ENCODE measurements at regions not wholly inside any gene's neighbourhood (a gene's known extent, or its start where the extent isn't known, plus 50 kb on each side); places are given as distances from the start of the nearest gene placed in this dataset.

DNA sequence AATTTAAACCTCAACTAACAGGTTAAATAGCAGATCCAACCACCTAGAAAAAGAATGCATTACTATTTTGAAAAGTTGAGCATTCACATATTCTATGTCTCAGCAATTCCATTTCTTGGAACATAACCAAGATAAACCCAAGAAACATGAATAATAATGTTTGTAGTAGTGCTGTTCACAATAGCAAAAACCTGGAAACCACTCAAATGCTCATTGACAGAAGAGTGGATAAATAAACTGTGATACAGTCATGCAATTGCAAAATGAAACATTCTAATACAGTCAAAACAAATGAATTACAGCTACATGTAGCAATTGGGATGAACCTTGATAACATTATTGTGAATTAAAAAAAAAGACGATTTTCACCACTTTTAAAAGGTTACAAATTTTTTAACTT is 162.8 kb upstream of the TMEM45B start:
- Histone ChIP-seq H3K9me3 (replicated peaks; ENCODE audit: control insufficient read depth, low read depth, low read length) (peaks cover 15% of the 10 kb centered on the region), H3K4me1 (ENCODE audit: control insufficient read depth, insufficient read depth, low read length) (peaks cover 3% of the 10 kb centered on the region), H3K27ac (ENCODE audit: low read length) (no peak overlapping the region), H3K4me3 (ENCODE audit: low read length) (no peak overlapping the region), H3K27me3 (ENCODE audit: control insufficient read depth, insufficient read depth, low read length) (no peaks in the 10 kb centered on the region), H3K36me3 (ENCODE audit: control insufficient read depth, insufficient read depth, low read length) (no peaks in the 10 kb centered on the region)
- WGBS (ENCODE audit: insufficient coverage) = no CpG with 5 or more reads among the region's 1 CpG
- peak; percentile 7 for DNase-seq

DNA sequence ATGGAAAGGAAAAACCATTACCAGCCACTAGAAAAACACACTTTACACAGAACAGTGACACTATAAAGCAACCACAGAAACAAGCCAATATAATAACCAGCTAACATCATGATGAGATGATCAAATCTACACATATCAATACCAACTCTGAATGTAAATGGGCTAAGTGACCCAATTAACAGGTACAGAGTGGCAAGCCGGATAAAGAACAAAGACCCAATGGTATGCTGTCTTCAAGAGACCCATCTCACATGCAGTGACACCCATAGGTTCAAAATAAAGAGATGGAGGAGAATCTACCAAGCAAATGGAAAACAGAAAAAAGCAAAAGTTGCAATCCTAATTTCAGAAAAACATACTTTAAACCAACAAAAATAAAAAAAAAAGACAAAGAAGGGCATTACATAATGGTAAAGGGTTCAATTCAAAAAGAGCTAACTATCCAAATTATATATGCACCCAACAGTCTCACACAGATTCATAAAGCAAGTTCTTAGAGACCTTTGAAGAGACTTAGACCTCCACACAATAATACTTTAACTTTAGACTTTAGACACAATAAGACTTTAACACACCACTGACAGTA is 160.3 kb upstream of the TMEM45B start:
- no CpG with 5 or more reads among the region's 1 CpG for WGBS (ENCODE audit: insufficient coverage)
- no peak overlapping the region for H3K27ac ChIP-seq (ENCODE audit: low read length)
- H3K27me3 ChIP-seq (ENCODE audit: control insufficient read depth, insufficient read depth, low read length) = no peaks in the 10 kb centered on the region
- H3K4me3 ChIP-seq (ENCODE audit: low read length) = no peak overlapping the region
- H3K9me3 ChIP-seq (replicated peaks; ENCODE audit: control insufficient read depth, low read depth, low read length) = peaks cover 15% of the 10 kb centered on the region
- DNase-seq = no peak
- H3K36me3 ChIP-seq (ENCODE audit: control insufficient read depth, insufficient read depth, low read length) = no peaks in the 10 kb centered on the region
- peaks cover 11% of the 10 kb centered on the region for H3K4me1 ChIP-seq (ENCODE audit: control insufficient read depth, insufficient read depth, low read length)

DNA sequence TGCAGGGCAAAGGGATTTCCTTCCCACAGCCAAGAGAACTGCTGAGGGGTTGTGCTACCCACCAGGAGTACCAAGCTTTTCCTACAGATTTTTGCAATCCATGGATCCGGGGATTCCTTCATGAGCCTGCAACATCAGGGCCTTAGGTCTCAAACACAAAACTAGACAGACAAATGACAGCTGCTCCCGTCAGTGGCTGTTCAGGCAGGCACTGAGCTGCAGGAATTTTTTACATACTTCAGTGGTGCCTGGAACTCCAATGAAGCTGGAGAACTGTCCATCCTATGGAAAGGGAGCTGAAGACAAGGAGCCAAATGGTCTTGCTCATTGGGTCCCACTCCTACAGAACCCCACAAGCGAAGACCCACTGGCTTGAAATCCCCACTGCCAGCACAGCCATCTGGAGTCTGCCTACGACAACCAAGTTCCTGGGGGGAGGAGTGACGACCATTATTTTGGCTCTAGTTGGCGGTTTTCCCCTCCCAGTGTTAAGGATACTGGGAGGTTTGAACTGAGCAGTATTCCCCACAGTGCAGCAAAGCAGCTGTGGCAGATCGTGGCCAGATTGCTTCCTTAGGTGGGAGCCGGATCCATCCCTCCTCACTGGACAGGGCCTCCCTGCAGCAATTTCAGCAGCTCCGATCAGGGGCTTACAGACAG is 157.7 kb upstream of the TMEM45B start:
- H3K4me1 ChIP-seq (ENCODE audit: control insufficient read depth, insufficient read depth, low read length) = peaks cover 11% of the 10 kb centered on the region
- no peaks in the 10 kb centered on the region for H3K36me3 ChIP-seq (ENCODE audit: control insufficient read depth, insufficient read depth, low read length)
- DNase-seq = peak; percentile 36
- H3K27ac ChIP-seq (ENCODE audit: low read length) = no peak overlapping the region
- H3K4me3 ChIP-seq (ENCODE audit: low read length) = no peak overlapping the region
- no peaks in the 10 kb centered on the region for H3K27me3 ChIP-seq (ENCODE audit: control insufficient read depth, insufficient read depth, low read length)
- WGBS (ENCODE audit: insufficient coverage) = 32% methylated on average over 5 of the region's 9 CpGs
- H3K9me3 ChIP-seq (replicated peaks; ENCODE audit: control insufficient read depth, low read depth, low read length) = peaks cover 15% of the 10 kb centered on the region

DNA sequence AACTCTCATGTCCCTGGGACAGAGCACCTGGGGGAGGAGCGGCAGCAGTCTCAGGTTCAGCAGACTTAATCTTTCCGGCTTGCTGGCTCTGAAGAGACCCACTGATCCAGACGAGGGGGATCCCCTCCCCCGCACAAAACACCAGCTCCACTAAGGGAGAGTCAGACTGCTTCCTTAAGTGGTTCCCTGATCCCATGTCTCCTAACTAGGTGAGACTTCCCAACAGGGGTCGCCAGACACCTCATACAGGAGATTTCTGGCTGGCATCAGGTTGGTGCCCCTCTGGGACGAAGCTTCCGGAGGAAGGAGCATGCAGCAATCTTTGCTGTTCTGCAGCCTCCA is 157.2 kb upstream of the TMEM45B start:
- Histone ChIP-seq H3K4me1 (ENCODE audit: control insufficient read depth, insufficient read depth, low read length) (peaks cover 11% of the 10 kb centered on the region), H3K27ac (ENCODE audit: low read length) (no peak overlapping the region), H3K4me3 (ENCODE audit: low read length) (no peak overlapping the region), H3K27me3 (ENCODE audit: control insufficient read depth, insufficient read depth, low read length) (no peaks in the 10 kb centered on the region), H3K36me3 (ENCODE audit: control insufficient read depth, insufficient read depth, low read length) (no peaks in the 10 kb centered on the region), H3K9me3 (replicated peaks; ENCODE audit: control insufficient read depth, low read depth, low read length) (peaks cover 15% of the 10 kb centered on the region)
- peak; percentile 4 for DNase-seq
- 29% methylated on average over 4 of the region's 7 CpGs for WGBS (ENCODE audit: insufficient coverage)

DNA sequence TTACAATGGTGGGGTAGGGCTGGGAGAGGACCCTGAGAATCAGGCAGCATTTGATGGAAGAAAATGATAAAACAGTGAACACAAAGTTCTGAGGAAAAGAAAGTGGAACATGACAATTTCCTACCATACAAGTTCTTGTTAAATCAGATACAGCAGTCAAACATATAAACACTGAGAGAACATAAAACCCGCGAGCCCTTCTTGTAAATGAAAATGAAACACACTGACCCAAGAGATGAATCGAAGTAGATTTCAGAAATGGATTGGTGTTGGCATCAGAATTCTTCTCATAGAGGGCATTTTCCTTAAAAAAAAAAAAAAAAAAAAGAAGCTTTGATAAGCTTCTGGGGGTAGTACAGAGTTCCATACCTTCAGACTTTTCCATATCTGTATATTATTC is 134.7 kb upstream of the TMEM45B start:
- WGBS (ENCODE audit: insufficient coverage) = no CpG with 5 or more reads among the region's 3 CpGs
- H3K9me3 ChIP-seq (replicated peaks; ENCODE audit: control insufficient read depth, low read depth, low read length) = no peaks in the 10 kb centered on the region

DNA sequence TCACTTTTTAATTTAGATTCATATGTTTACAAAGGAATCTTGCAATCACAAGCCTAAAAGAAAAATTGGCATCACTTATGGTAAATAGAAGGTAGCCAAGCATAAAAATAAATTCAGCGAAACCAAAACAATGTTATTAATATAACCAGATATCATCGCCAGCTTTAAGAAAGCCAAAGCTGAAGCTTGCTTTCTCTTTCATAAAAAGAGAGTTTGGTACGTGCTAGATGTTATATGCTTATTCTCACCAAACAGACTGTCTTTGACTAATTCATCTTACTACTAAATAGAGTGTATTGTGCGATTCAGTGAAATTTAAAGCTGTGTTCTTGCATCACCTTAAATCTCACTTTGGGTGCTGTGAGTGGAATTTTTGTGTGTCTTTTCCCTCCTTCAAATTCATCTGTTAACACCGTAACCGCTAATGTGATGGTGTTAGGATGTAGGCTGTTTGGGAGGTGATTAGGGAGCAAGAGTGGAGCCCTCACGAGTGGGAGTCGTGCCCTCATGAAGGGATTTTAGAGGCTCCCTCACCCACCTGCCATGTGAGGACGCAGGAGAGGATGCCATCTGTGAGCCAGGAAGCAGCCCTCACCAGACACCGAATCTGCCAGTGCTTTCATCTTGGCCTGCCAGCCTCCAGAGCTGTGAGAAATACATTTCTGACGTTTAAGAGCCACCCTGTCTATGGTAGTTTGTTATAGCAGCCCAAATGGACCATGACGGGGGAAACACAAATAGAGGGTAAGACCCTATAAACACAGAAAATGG is 134.1 kb upstream of the TMEM45B start:
- no peaks in the 10 kb centered on the region for H3K9me3 ChIP-seq (replicated peaks; ENCODE audit: control insufficient read depth, low read depth, low read length)
- H3K27ac ChIP-seq (ENCODE audit: low read length) = no peak overlapping the region
- WGBS (ENCODE audit: insufficient coverage) = 77% methylated on average over 5 of the region's 12 CpGs
- H3K4me1 ChIP-seq (ENCODE audit: control insufficient read depth, insufficient read depth, low read length) = no peaks in the 10 kb centered on the region
- H3K36me3 ChIP-seq (ENCODE audit: control insufficient read depth, insufficient read depth, low read length) = no peaks in the 10 kb centered on the region
- no peaks in the 10 kb centered on the region for H3K27me3 ChIP-seq (ENCODE audit: control insufficient read depth, insufficient read depth, low read length)
- no peak overlapping the region for H3K4me3 ChIP-seq (ENCODE audit: low read length)
- DNase-seq = no peak

More for the DNA sequence above, 134.7 kb upstream of the TMEM45B start:
- DNase-seq = no peak
- H3K4me1 ChIP-seq (ENCODE audit: control insufficient read depth, insufficient read depth, low read length) = no peaks in the 10 kb centered on the region
- H3K27ac ChIP-seq (ENCODE audit: low read length) = no peak overlapping the region
- H3K36me3 ChIP-seq (ENCODE audit: control insufficient read depth, insufficient read depth, low read length) = no peaks in the 10 kb centered on the region
- H3K27me3 ChIP-seq (ENCODE audit: control insufficient read depth, insufficient read depth, low read length) = no peaks in the 10 kb centered on the region
- H3K4me3 ChIP-seq (ENCODE audit: low read length) = no peak overlapping the region

DNA sequence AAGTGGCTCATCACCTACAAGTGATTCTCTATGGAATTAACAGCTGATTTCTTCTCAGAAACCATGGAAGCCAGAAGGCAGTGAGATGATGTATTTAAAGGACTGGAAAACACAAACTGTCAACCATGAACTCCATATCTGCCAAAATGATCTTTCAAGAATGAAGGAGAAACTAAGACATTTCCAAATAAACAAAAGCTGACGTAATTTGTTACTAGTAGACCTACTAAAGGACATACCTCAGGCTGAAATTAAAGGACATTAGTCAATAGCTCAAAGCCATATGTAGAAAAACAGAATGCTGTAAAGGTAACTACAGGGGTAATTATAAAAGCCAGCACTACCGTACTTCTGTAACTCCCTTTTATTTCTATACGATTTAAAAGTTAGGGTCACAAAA is 129.4 kb upstream of the TMEM45B start:
- no CpG with 5 or more reads among the region's 3 CpGs for WGBS (ENCODE audit: insufficient coverage)
- Histone ChIP-seq H3K4me1 (ENCODE audit: control insufficient read depth, insufficient read depth, low read length) (no peaks in the 10 kb centered on the region), H3K9me3 (replicated peaks; ENCODE audit: control insufficient read depth, low read depth, low read length) (no peaks in the 10 kb centered on the region), H3K27me3 (ENCODE audit: control insufficient read depth, insufficient read depth, low read length) (peaks cover 2% of the 10 kb centered on the region), H3K4me3 (ENCODE audit: low read length) (no peak overlapping the region), H3K36me3 (ENCODE audit: control insufficient read depth, insufficient read depth, low read length) (no peaks in the 10 kb centered on the region), H3K27ac (ENCODE audit: low read length) (no peak overlapping the region)
- DNase-seq = no peak

DNA sequence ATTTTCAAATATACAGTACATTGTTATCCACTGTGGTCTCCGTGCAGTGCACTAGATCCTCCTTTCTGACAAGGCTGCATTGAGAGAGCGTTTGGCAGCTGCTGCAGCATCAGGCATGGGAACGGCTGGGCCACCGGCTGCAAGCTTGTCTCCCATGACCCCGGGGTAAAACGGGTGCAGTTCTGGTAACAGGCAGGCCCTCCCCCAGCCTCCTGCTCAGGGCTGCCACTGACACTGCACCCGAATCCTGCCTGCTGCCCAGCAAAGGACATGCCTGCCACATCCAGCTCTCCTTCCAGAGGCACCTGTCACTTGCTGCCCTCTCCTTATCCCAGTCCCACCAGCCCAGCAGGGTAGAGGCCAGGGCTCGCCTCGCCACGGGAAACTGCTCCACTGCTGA is 124.5 kb upstream of the TMEM45B start:
- Histone ChIP-seq H3K27ac (ENCODE audit: low read length) (no peak overlapping the region), H3K36me3 (ENCODE audit: control insufficient read depth, insufficient read depth, low read length) (no peaks in the 10 kb centered on the region), H3K9me3 (replicated peaks; ENCODE audit: control insufficient read depth, low read depth, low read length) (no peaks in the 10 kb centered on the region), H3K4me3 (ENCODE audit: low read length) (no peak overlapping the region), H3K27me3 (ENCODE audit: control insufficient read depth, insufficient read depth, low read length) (peaks cover 2% of the 10 kb centered on the region), H3K4me1 (ENCODE audit: control insufficient read depth, insufficient read depth, low read length) (peaks cover 5% of the 10 kb centered on the region)
- 58% methylated on average over 7 of the region's 10 CpGs for WGBS (ENCODE audit: insufficient coverage)
- DNase-seq = no peak

DNA sequence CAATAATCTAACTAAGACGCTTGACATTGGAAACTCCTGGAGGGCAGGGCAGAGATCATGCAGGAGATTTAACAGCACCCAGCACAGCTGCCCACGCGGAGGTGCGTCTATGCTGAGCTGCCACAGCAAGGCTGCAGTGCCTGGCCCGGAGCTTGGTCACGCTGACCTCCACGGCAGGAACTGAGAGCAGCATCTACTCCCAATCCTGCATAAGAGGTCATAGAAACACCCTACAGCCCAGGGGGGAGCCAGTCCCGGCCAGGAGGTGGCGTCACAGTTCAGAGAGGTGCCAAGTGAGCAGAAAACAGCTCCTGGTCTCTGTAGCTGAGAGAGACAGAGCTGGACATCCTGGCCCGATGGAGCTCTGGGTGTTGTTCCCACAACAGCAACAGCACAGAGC is 121.1 kb upstream of the TMEM45B start:
- peaks cover 8% of the 10 kb centered on the region for H3K27me3 ChIP-seq (ENCODE audit: control insufficient read depth, insufficient read depth, low read length)
- 78% methylated on average over 3 of the region's 10 CpGs for WGBS (ENCODE audit: insufficient coverage)

DNA sequence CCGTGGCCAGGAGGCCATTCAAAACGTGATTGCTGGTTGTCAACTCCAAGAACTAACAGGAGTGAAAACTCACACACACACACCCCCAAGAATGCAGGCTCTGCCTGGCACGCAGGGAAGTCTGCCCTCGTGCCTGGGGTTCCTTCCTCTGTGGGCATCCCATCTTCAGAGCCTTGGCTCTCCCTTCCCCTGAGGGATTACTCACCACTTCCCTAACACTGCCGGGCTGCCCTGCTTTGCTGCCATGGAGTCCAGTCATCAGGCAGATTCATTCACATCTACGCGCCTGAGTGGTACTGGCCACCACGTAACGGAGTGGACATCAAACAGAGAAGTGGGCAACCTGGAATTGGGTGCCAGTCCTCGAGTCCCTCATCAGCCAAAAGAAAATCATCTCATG is 120.7 kb upstream of the TMEM45B start:
- DNase-seq = no peak
- Histone ChIP-seq H3K4me1 (ENCODE audit: control insufficient read depth, insufficient read depth, low read length) (peaks cover 5% of the 10 kb centered on the region), H3K9me3 (replicated peaks; ENCODE audit: control insufficient read depth, low read depth, low read length) (no peaks in the 10 kb centered on the region), H3K4me3 (ENCODE audit: low read length) (no peak overlapping the region), H3K27me3 (ENCODE audit: control insufficient read depth, insufficient read depth, low read length) (peaks cover 11% of the 10 kb centered on the region), H3K36me3 (ENCODE audit: control insufficient read depth, insufficient read depth, low read length) (no peaks in the 10 kb centered on the region), H3K27ac (ENCODE audit: low read length) (no peak overlapping the region)
- WGBS (ENCODE audit: insufficient coverage) = 85% methylated on average over 7 of the region's 10 CpGs

More for the DNA sequence above, 121.1 kb upstream of the TMEM45B start:
- peaks cover 5% of the 10 kb centered on the region for H3K4me1 ChIP-seq (ENCODE audit: control insufficient read depth, insufficient read depth, low read length)
- no peaks in the 10 kb centered on the region for H3K9me3 ChIP-seq (replicated peaks; ENCODE audit: control insufficient read depth, low read depth, low read length)
- H3K4me3 ChIP-seq (ENCODE audit: low read length) = no peak overlapping the region
- no peak overlapping the region for H3K27ac ChIP-seq (ENCODE audit: low read length)
- H3K36me3 ChIP-seq (ENCODE audit: control insufficient read depth, insufficient read depth, low read length) = no peaks in the 10 kb centered on the region
- DNase-seq = no peak

All from muscle of leg (tissue), 3 donors.